Lower lobe of right lung (tissue), 2 donors: ENCODE measurements at regions not wholly inside any gene's neighbourhood (a gene's known extent, or its start where the extent isn't known, plus 50 kb on each side); places are given as distances from the start of the nearest gene placed in this dataset.

ENCODE experiments used
- ATAC-seq, 2 donors: fragments of 200-7000 bp; cut with Tn5 transposase; one replicate each; pipeline ENCODE4 v1.9.1; 2020 to 2022; ENCODE audit warnings: mild to moderate bottlenecking in 2 of 2, moderate library complexity in 2 of 2
- DNase-seq: peaks from one replicate; pipeline ENCODE4 v3.0.0-alpha.2; 2020
- H3K27ac ChIP-seq: fragments of 200-600 bp; one replicate; pipeline ENCODE4 v1.8.0; 2022
- H3K27me3 ChIP-seq: fragments of 200-600 bp; one replicate; pipeline ENCODE4 v1.8.0; 2022; ENCODE audit warnings: low read depth
- H3K36me3 ChIP-seq: fragments of 200-600 bp; one replicate; pipeline ENCODE4 v1.8.0; 2022; ENCODE audit warnings: mild to moderate bottlenecking
- H3K4me1 ChIP-seq: fragments of 200-600 bp; one replicate; pipeline ENCODE4 v1.8.0; 2022
- H3K4me3 ChIP-seq: fragments of 200-600 bp; one replicate; pipeline ENCODE4 v1.8.0; 2022; ENCODE audit warnings: mild to moderate bottlenecking
- H3K9me3 ChIP-seq: fragments of 200-600 bp; one replicate; pipeline ENCODE4 v1.8.0; 2022
- CTCF ChIP-seq: fragments of 200-600 bp; IDR thresholded peaks from one replicate; pipeline ENCODE4 v1.8.0; 2022; ENCODE audit warnings: antibody characterized with exemption, mild to moderate bottlenecking
- intact Hi-C: fragments of 100-400 bp; cut with DNase I; formaldehyde crosslinking; loops from one replicate; pipeline ENCODE4 v1.11.0; 2022
- donor health status: DM: no; HTN: yes; CAD: no; lungs with severe emphysema.

DNA sequence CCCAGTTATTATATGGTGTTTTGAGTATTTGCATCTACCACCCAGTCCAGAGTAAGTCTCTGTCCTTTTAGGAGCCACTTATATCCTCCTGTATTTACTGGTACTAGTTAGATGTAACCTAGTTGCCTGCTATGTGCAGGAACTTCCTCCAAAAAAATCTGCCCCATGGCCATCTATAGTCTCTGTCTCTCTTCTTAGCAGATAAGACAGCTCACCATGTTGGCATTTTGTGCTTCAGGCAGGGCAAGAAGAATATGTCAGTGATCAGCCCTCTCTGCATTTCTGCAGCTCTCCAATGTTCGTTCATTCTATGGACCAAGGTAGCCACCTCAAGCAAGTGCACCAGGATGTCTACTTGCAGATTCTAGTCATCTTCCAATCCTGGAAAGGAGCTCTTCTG lies 446.5 kb downstream of the TLE1 start:
- Histone ChIP-seq H3K36me3 (no peaks in the 10 kb centered on the region), H3K27ac (no peak overlapping the region), H3K4me3 (no peak overlapping the region), H3K9me3 (no peaks in the 10 kb centered on the region), H3K4me1 (no peaks in the 10 kb centered on the region), H3K27me3 (no peaks in the 10 kb centered on the region)
- no peak for TF ChIP-seq CTCF
- intact Hi-C loops: no loop called here
- ATAC-seq (no peak), DNase-seq (no peak)

GRCh38 chr9:81239388-81239787 lies 450.0 kb downstream of the TLE1 start:
- DNase-seq (no peak), ATAC-seq (no peak)
- H3K9me3 ChIP-seq: no peaks in the 10 kb centered on the region
- H3K4me3 ChIP-seq: no peak overlapping the region
- intact Hi-C loops: no loop called here
- H3K36me3 ChIP-seq: no peaks in the 10 kb centered on the region
- H3K27ac ChIP-seq: no peak overlapping the region
- H3K4me1 ChIP-seq: no peaks in the 10 kb centered on the region
- no peaks in the 10 kb centered on the region for H3K27me3 ChIP-seq
- TF ChIP-seq CTCF: no peak

- ATAC-seq (no peak), DNase-seq (no peak)
- no peaks in the 10 kb centered on the region for H3K9me3 ChIP-seq
- intact Hi-C loops: no loop called here
- no peaks in the 10 kb centered on the region for H3K27me3 ChIP-seq
- H3K4me1 ChIP-seq: no peaks in the 10 kb centered on the region
- no peaks in the 10 kb centered on the region for H3K36me3 ChIP-seq
- H3K4me3 ChIP-seq: no peak overlapping the region
- no peak for TF ChIP-seq CTCF
- H3K27ac ChIP-seq: no peak overlapping the region
Observed at GRCh38 chr9:81237565-81238231, 451.6 kb downstream of the TLE1 start.

DNA sequence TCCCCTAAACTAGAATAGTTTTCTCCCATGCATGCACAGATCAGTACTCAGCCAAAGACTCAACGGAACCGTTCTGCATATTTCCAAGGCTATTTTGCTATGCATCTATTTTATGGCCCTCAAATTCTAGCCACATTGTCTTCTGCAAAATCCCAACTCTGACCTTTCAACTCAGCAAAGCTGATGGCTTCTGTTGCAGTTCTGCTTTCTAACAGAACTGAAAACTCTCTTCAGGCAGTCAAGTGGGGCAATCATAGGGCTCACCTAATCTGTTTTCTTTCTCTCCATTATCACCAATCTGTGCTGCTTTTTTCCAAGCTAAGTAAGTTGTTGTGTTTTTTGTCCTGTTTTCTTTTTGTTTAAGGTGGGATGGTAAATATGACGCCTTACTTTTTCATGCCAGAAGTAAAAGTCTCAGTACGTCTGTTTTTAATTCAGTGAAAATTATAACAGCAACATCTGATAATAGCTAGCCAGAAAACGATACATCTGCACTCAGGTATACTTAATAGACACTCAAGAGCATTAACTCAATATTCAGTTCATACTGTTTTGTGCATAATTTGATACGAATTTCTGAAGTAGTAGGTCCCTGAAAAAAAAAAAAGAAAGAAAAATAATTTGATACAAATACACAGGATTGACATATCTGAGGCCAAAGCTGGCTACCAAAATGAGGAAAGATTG lies 454.3 kb downstream of the TLE1 start:
- H3K36me3 ChIP-seq: no peaks in the 10 kb centered on the region
- TF ChIP-seq CTCF: no peak
- no peak for DNase-seq
- intact Hi-C loops: no loop called here
- ATAC-seq: no peak
- no peak overlapping the region for H3K27ac ChIP-seq
- H3K9me3 ChIP-seq: no peaks in the 10 kb centered on the region
- no peak overlapping the region for H3K4me3 ChIP-seq
- no peaks in the 10 kb centered on the region for H3K4me1 ChIP-seq
- H3K27me3 ChIP-seq: no peaks in the 10 kb centered on the region

DNA sequence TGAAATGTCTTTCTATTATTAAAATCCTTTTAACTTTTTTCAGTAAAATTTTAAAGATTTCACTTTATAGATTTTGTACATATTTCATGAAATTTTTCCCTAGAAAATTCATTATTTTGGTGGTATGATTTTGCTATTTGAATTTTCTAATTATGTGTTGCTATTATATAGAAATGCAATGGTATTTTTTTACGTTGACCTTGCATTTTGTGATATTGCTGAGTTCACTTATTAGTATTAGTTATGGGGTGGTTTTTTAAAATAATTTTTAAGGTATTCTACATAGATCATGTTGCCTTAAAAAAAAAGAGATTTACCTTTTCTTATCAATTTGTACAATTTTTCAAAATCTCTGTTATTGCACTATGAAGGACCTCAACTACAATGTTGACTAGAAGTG lies 458.3 kb downstream of the TLE1 start:
- Histone ChIP-seq H3K36me3 (no peaks in the 10 kb centered on the region), H3K9me3 (no peaks in the 10 kb centered on the region), H3K27ac (no peak overlapping the region), H3K27me3 (no peaks in the 10 kb centered on the region), H3K4me1 (no peaks in the 10 kb centered on the region), H3K4me3 (no peak overlapping the region)
- ATAC-seq: no peak
- no peak for TF ChIP-seq CTCF
- intact Hi-C loops: no loop called here
- no peak for DNase-seq
